CD14-positive monocyte (primary cell): ENCODE measurements at regions not wholly inside any gene's neighbourhood (a gene's known extent, or its start where the extent isn't known, plus 50 kb on each side); places are given as distances from the start of the nearest gene placed in this dataset.

Experiments used
- DNase-seq, 3 donors: peaks; one replicate each; pipeline ENCODE4 v3.0.0-alpha.2; 2011 to 2022
- H2AFZ ChIP-seq: 2 replicates; pipeline ENCODE4 v1.6.0; 2012; ENCODE audit warnings: mild to moderate bottlenecking, low read depth, low read length, inconsistent platforms; ENCODE audit not compliant: insufficient read depth, poor library complexity, severe bottlenecking
- H3K27ac ChIP-seq, 2 donors: 1 replicate in 1 of 2; 2 replicates in 1 of 2; pipeline ENCODE4 v1.5.1; 2012 to 2013; ENCODE audit warnings: low read length in 2 of 2, control low read depth in 1 of 2, inconsistent platforms in 1 of 2, low read depth in 1 of 2, mild to moderate bottlenecking in 1 of 2
- H3K27me3 ChIP-seq, 2 donors: one replicate each; pipeline versions ENCODE4 v1.6.0 to v1.6.1; 2011 to 2013; ENCODE audit warnings: low read length in 2 of 2; ENCODE audit not compliant: control insufficient read depth in 2 of 2, insufficient read depth in 2 of 2
- H3K36me3 ChIP-seq, 2 donors: replicated peaks in 1 of 2; 1 replicate in 1 of 2; 2 replicates in 1 of 2; pipeline versions ENCODE4 v1.5.1 to v1.6.1; 2012 to 2013; ENCODE audit warnings: low read length in 2 of 2, control low read depth in 1 of 2, inconsistent platforms in 1 of 2, mild to moderate bottlenecking in 1 of 2; ENCODE audit not compliant: insufficient read depth in 2 of 2, control insufficient read depth in 1 of 2
- H3K4me1 ChIP-seq, 2 donors: 1 replicate in 1 of 2; 2 replicates in 1 of 2; pipeline versions ENCODE4 v1.5.1 to v1.6.1; 2012 to 2013; ENCODE audit warnings: low read length in 2 of 2, control low read depth in 1 of 2, inconsistent platforms in 1 of 2, mild to moderate bottlenecking in 1 of 2, moderate library complexity in 1 of 2; ENCODE audit not compliant: insufficient read depth in 2 of 2, control insufficient read depth in 1 of 2
- H3K4me2 ChIP-seq: replicated peaks from 2 replicates; pipeline ENCODE3; 2012; ENCODE audit warnings: low read length, moderate library complexity, mild to moderate bottlenecking; ENCODE audit not compliant: poor library complexity, severe bottlenecking; ENCODE audit errors: extremely low read depth
- H3K4me3 ChIP-seq, 3 experiments: fragments of 200-600 bp in 1 of 3; sonication (generic) in 1 of 3; replicated peaks in 1 of 3; 1 replicate in 2 of 3; 2 replicates in 1 of 3; pipeline ENCODE4 v1.5.1; 2011 to 2013; ENCODE audit warnings: low read length in 3 of 3, mild to moderate bottlenecking in 3 of 3, control low read depth in 2 of 3, low read depth in 2 of 3, inconsistent platforms in 1 of 3, moderate library complexity in 1 of 3
- H3K79me2 ChIP-seq: 2 replicates; pipeline ENCODE4 v1.6.0; 2012; ENCODE audit warnings: mild to moderate bottlenecking, control low read depth, inconsistent platforms, low read length, moderate library complexity; ENCODE audit not compliant: insufficient read depth
- H3K9ac ChIP-seq: 2 replicates; pipeline ENCODE4 v1.6.0; 2017; ENCODE audit warnings: low read length, mild to moderate bottlenecking; ENCODE audit not compliant: insufficient read depth, poor library complexity, severe bottlenecking
- H3K9me3 ChIP-seq, 2 donors: replicated peaks in 1 of 2; 1 replicate in 1 of 2; 2 replicates in 1 of 2; pipeline versions ENCODE4 v1.5.1 to v1.6.1; 2012 to 2013; ENCODE audit warnings: low read length in 2 of 2, control low read depth in 1 of 2; ENCODE audit not compliant: control insufficient read depth in 1 of 2, insufficient read depth in 1 of 2
- H4K20me1 ChIP-seq: 2 replicates; pipeline ENCODE4 v1.6.0; 2012; ENCODE audit warnings: mild to moderate bottlenecking, low read length, control low read depth, moderate library complexity; ENCODE audit not compliant: insufficient read depth
- H3K27ac Mint-ChIP-seq, 7 donors: one replicate each; pipeline ENCODE4 v1.8.0; 2020; ENCODE audit warnings: mild to moderate bottlenecking in 7 of 7, mixed read lengths in 7 of 7, moderate library complexity in 6 of 7, inconsistent platforms in 2 of 7
- H3K27me3 Mint-ChIP-seq, 3 donors: one replicate each; pipeline ENCODE4 v1.8.0; 2021 to 2022; ENCODE audit warnings: low read depth in 3 of 3, mild to moderate bottlenecking in 3 of 3, mixed read lengths in 3 of 3, moderate library complexity in 3 of 3, inconsistent platforms in 1 of 3
- H3K36me3 Mint-ChIP-seq, 2 donors: one replicate each; pipeline ENCODE4 v1.8.0; 2020; ENCODE audit warnings: mixed read lengths in 2 of 2, inconsistent platforms in 1 of 2, mild to moderate bottlenecking in 1 of 2
- H3K4me1 Mint-ChIP-seq: one replicate; pipeline ENCODE4 v1.8.0; 2020; ENCODE audit warnings: mild to moderate bottlenecking, mixed read lengths
- H3K4me3 Mint-ChIP-seq, 2 donors: one replicate each; pipeline ENCODE4 v1.8.0; 2020; ENCODE audit warnings: mild to moderate bottlenecking in 2 of 2, mixed read lengths in 2 of 2, moderate library complexity in 1 of 2
- H3K9me3 Mint-ChIP-seq, 7 donors: one replicate each; pipeline ENCODE4 v1.8.0; 2020 to 2022; ENCODE audit warnings: mixed read lengths in 7 of 7, mild to moderate bottlenecking in 6 of 7, moderate library complexity in 6 of 7, inconsistent platforms in 2 of 7
- WGBS: methylation state at CpG from one replicate; pipeline ENCODE4 v1.1.5; 2013; ENCODE audit warnings: missing lambda C conversion rate; ENCODE audit not compliant: insufficient coverage; 5-methylcytosine and 5-hydroxymethylcytosine counted together
- intact Hi-C, 2 donors: fragments of 100-400 bp; cut with micrococcal nuclease; formaldehyde crosslinking; loops; one replicate each; pipeline versions ENCODE4 v1.15.0 to v1.15.1; 2023
- TF ChIP-seq, protein P1 (sequence below): fragments of 200-600 bp; IDR thresholded peaks from one replicate; pipeline ENCODE4 v1.8.0; 2022; ENCODE audit warnings: antibody characterized with exemption, mild to moderate bottlenecking

DNA sequence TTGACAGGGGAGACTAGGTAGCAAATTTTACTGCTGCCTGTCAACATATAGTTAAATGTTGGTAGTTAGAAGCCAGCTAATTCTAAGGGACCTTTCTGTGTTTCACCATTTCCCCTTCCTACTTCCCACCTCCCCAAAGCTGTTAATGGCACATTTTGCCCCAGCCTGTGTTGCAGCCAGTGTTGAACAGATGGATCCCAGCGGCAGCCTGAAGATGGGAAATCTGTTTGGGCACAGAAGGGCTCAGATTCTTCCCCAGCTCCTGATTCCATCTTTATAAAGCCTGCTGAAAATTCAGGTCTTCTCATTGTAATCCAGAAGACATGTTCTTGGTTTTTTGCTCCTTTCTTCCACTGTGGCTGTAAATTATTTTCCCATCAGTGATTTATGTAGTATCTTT lies 89.0 kb downstream of the SPRY1 start:
- no peaks in the 10 kb centered on the region for H3K36me3 Mint-ChIP-seq
- peaks cover 16% of the 10 kb centered on the region for H3K4me1 Mint-ChIP-seq
- 17% methylated on average over 1 of the region's 1 CpG for WGBS
- peak overlapping the region in 1 of 7 donors; percentile 55 for H3K27ac Mint-ChIP-seq
- Histone ChIP-seq H3K27ac (no peak overlapping the region), H4K20me1 (no peaks in the 10 kb centered on the region), H3K9ac (no peak overlapping the region), H3K4me1 (peaks cover 10 to 12% of the 10 kb centered on the region in 2 donors), H3K36me3 (no peaks in the 10 kb centered on the region), H3K4me3 (no peak overlapping the region), H3K4me2 (no peak overlapping the region), H3K79me2 (no peaks in the 10 kb centered on the region), H3K9me3 (no peaks in the 10 kb centered on the region), H2AFZ (peak overlapping the region; percentile 24), H3K27me3 (no peaks in the 10 kb centered on the region)
- H3K9me3 Mint-ChIP-seq = peaks cover 0 to 8% (median 0%) of the 10 kb centered on the region in 7 donors
- peak in 2 of 3 donors; percentile 21 to 44 for DNase-seq
- TF ChIP-seq, protein P1, sequence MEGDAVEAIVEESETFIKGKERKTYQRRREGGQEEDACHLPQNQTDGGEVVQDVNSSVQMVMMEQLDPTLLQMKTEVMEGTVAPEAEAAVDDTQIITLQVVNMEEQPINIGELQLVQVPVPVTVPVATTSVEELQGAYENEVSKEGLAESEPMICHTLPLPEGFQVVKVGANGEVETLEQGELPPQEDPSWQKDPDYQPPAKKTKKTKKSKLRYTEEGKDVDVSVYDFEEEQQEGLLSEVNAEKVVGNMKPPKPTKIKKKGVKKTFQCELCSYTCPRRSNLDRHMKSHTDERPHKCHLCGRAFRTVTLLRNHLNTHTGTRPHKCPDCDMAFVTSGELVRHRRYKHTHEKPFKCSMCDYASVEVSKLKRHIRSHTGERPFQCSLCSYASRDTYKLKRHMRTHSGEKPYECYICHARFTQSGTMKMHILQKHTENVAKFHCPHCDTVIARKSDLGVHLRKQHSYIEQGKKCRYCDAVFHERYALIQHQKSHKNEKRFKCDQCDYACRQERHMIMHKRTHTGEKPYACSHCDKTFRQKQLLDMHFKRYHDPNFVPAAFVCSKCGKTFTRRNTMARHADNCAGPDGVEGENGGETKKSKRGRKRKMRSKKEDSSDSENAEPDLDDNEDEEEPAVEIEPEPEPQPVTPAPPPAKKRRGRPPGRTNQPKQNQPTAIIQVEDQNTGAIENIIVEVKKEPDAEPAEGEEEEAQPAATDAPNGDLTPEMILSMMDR = no peak
- intact Hi-C loops = loop anchor here in 1 of 2 donors (5.0 kb wide), 1 partner anchor 33 kb away; no protein-coding TSS in a partner anchor
- H3K4me3 Mint-ChIP-seq = no peak overlapping the region
- no peaks in the 10 kb centered on the region for H3K27me3 Mint-ChIP-seq

GRCh38 chr4:123488916-123489315 lies 92.3 kb downstream of the SPRY1 start:
- H3K4me1 Mint-ChIP-seq = peaks cover 18% of the 10 kb centered on the region
- H3K9me3 ChIP-seq = no peaks in the 10 kb centered on the region
- H2AFZ ChIP-seq = no peak overlapping the region
- no peaks in the 10 kb centered on the region for H4K20me1 ChIP-seq
- DNase-seq = peak; percentile 81 to 95 (median 88)
- H3K4me2 ChIP-seq = no peak overlapping the region
- TF ChIP-seq, protein P1 = no peak
- no peaks in the 10 kb centered on the region for H3K27me3 ChIP-seq
- no peak overlapping the region for H3K4me3 Mint-ChIP-seq
- H3K36me3 ChIP-seq = no peaks in the 10 kb centered on the region
- peak overlapping the region in 6 of 7 donors; percentile 51 to 92 (median 78) for H3K27ac Mint-ChIP-seq
- H3K4me3 ChIP-seq = no peak overlapping the region
- H3K27me3 Mint-ChIP-seq = no peaks in the 10 kb centered on the region
- peak overlapping the region in 1 of 2 donors; percentile 66 for H3K27ac ChIP-seq
- H3K79me2 ChIP-seq = no peaks in the 10 kb centered on the region
- intact Hi-C loops = loop anchor here in 1 of 2 donors (5.0 kb wide), 1 partner anchor 37 kb away; no protein-coding TSS in a partner anchor
- no CpG with 5 or more reads among the region's 5 CpGs for WGBS
- peaks cover 0 to 8% (median 2%) of the 10 kb centered on the region in 7 donors for H3K9me3 Mint-ChIP-seq
- H3K36me3 Mint-ChIP-seq = no peaks in the 10 kb centered on the region
- H3K4me1 ChIP-seq = peaks cover 10 to 12% of the 10 kb centered on the region in 2 donors
- no peak overlapping the region for H3K9ac ChIP-seq
